ENCODE measurements at regions not wholly inside any gene's neighbourhood (a gene's known extent, or its start where the extent isn't known, plus 50 kb on each side); places are given as distances from the start of the nearest gene placed in this dataset.

GRCh38 chr2:238985041-238985729, 137.3 kb downstream of the TWIST2 start:
- no peak for DNase-seq (ENCODE audit: low spot score)

DNA sequence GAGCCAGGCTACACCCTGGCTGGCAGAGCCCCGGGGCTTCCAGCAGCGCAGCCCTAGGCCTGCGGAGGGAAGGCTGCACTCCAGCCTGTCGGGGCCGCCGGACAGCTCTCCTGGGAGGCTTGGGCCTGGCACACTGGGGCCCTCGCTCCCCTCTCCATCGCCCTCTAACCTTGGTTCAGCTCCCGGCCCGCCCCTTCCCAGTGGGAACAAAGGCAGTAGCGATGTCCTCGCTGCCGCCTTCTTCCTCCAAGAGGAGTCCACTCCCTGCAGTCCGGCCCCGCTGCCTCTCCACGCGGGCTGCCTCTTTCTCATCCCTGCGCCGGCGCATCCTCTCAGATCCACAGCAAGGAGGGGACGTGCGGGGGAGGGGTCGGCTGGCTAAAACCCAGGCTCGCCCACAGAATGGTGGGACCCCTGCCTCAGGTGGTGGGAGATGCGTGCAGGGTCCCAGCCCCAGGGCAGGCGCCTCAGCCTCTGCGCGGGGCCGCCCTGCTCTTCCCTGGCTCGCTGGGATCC, 138.1 kb downstream of the TWIST2 start:
- DNase-seq (ENCODE audit: low spot score), result no peak

DNA sequence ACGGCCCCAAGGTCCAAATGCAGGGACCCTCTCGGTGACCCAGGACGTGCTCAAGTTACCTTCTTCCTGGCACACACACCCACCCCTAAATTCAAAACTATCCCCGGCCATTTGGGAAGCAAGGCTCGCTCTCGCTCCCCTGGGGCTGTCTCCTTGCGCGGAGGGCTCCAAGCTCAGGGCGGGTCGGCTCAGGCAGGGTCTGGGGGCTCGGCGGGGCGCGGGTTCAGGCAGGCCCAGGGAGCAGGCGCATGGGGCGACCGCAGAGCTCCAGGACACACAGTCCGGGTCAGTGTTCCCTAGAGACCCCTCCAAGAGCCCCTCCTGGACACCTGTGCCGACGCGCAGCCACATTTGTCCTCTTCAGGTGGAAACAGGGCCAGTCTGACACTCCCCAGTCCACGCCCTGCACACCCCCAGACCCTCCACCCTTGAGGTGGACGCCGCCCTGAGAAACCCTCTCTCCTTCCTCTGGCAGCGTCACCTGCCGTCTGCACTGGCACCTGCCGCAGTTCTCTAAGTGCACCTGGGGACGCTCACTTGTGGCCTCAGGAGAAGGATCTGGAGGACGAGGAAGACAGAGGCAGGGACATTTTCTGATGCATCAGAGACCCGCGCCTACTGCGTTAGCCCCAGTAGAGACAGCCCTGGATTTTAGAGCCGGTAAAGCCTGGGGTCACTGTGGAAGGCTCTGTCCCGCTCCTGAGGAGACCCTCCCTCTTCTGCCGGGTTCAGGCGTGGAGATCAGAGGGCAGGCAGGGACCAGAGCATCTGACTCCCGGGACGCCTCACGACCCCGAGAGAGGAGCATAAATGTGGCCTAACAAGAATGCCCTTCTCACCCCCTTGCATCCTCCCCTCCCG, 138.8 kb downstream of the TWIST2 start:
- DNase-seq (ENCODE audit: low spot score), result no peak

DNA sequence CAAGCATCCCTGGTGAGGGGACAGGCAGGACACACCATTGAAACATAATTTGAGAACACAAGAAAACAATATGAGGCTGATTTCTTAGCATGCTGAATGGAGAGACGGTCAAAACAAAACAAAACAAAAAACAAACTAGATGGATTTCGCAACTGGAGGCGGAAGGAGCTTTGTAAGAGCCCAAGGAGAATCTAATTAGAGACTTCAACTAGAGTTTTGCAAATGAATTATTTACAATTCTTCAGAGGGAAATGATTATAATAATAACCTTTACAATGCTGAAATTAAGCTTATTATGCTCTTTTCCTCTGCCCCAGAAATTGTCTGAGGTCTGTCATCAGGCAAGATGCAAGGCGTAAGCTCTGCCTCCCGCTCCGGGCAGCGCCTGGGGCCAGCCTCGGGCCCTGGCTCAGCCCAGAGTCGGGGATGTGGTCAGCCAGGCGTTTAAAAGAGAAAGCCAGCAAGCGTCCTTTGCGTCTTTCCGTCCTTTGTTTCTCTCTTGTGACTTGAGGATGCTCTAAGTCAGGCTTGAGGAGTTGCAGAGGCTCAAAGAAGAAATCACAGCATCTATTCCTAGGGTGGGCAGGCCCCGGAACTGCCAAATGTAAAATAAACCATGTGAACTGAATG, 139.6 kb downstream of the TWIST2 start:
- DNase-seq (ENCODE audit: low spot score), result no peak

DNA sequence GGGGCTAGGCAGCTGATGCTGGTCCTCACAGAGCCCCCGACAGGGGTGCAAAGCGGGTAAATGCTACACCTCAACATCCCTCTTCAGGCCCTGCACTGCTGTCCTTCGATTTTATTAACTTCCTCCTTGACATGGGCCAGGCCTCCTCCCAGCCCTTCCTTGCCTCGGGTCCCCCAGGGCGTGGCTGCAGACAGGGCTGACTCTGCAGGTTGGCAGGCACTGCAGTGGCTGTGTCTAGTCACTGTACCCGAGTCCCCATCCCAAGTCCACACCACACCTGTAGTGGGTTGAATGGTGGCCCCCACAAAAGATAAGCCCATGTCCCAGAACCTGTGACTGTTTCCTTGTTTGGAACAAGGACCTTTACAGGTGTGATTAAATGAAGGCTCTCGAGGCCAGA, 140.2 kb downstream of the TWIST2 start:
- DNase-seq (ENCODE audit: low spot score), result no peak

GRCh38 chr2:238988752-238989151, 140.9 kb downstream of the TWIST2 start:
- DNase-seq (ENCODE audit: low spot score), result no peak

DNA sequence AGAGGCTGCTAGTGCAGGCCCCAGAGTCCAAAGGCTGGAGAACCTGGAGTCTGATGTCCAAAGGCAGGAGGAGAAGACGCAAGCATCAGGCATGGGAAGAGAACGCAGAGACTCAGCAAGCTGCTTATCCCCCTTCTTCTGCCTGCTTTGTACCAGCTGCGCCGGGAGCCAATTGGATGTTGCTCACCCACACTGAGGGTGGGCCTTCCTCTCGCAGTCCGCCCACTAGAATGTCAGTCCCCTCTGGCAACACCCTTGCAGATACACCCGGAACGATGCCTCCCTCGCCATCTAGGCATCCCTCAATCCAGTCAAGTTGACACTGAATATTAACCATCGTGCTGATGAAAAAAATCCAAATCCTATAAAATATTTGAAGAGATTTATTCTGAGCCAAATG, 141.6 kb downstream of the TWIST2 start:
- no peak for DNase-seq (ENCODE audit: low spot score)

DNA sequence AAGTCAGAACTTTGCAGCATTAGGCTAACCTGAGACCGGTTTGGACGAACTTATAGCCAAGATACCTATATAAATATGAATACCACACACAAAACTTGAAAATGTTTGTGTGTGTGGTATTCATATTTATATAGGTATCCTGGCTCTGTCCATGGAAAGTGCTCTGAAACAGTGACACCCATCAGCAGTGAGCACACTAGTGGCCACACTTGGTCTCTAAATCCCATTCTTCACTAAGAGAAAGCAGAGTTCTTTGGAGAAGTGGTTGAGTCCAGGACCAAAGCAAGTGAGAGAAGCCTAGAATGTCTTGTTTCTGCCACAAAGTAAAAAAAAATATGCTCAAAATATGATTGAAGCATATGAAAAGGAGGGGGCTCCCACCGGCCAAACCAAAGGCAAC, 146.5 kb downstream of the TWIST2 start:
- DNase-seq (ENCODE audit: low spot score), result no peak

GRCh38 chr2:238994876-238995275, 147.0 kb downstream of the TWIST2 start:
- no peak for DNase-seq (ENCODE audit: low spot score)

GRCh38 chr2:238995634-238996033, 147.7 kb downstream of the TWIST2 start:
- DNase-seq (ENCODE audit: low spot score), result no peak

- no peak for DNase-seq (ENCODE audit: low spot score)
These were observed 148.6 kb downstream of the TWIST2 start for GRCh38 chr2:238996331-238997136.

DNA sequence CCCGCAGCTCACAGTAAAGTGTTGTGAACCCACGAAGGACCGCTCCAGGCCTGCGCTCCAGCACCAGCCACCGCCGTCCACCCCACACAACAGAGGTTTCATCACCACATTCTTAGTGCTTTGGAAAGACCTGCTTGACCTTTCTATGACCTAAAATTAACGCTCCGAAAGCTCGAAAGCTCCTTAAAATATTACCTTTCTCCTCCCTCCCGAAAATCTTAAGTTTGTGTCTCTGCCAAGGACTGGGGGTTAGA, 149.2 kb downstream of the TWIST2 start:
- DNase-seq (ENCODE audit: low spot score), result no peak

DNA sequence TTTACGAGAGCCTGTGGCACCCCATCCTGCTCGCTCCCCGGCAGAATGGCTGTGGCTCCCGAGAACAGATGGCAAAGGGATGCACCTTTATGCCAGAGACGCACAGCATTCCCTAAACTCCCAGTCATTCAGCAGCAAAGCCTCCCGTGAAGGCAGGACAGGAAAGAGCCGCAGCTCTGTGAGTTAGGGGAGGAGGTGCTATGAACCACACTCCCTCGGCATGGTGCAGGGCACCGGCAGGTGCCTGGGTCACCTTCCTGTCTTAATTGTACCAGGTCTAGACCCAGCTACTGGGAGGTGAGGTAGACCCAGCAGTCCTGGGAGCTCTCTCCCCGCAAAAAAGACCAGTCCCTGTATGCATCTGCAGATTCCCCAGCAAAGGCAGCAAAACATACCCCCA, 149.8 kb downstream of the TWIST2 start:
- DNase-seq (ENCODE audit: low spot score), result no peak
